HG02571 (cell line): ENCODE measurements at regions not wholly inside any gene's neighbourhood (a gene's known extent, or its start where the extent isn't known, plus 50 kb on each side); places are given as distances from the start of the nearest gene placed in this dataset.

Experiments used
- ATAC-seq: cut with Tn5 transposase; IDR thresholded peaks from one replicate; pipeline ENCODE4 v1.9.1; 2021; ENCODE audit warnings: mild to moderate bottlenecking, moderate library complexity; ENCODE audit not compliant: unreplicated experiment

DNA sequence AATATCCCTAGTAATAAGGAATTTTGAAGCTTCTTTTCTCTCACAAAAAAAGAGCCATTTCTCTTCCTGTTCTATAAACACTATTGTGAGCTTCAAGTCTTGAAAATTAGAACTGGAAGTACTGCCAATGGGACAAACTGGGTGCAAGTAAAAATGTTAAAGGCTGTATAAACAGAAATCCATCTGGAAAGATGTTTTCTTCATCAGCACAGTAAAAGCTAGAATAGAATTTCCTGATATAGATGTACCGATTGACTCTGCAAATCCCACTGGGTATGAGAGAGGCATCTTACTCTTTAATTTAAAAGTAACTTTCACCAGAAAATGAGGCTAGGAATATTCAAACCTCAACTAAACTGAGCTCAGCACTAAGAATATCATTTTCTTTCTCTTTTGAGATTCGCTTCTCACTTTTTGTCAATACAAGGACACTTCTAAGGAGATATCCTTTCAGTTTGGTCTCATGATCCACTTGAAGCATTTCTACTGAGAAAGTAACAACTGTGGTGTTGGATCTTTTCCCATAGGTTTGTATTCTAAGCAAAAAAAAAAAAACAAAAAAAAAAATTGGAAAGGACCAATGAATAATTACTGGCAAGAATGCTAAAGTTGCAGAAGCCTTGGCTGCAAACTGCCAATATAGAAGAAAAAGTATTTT, 169.0 kb upstream of the PRDM1 start:
- ATAC-seq, result no peak

DNA sequence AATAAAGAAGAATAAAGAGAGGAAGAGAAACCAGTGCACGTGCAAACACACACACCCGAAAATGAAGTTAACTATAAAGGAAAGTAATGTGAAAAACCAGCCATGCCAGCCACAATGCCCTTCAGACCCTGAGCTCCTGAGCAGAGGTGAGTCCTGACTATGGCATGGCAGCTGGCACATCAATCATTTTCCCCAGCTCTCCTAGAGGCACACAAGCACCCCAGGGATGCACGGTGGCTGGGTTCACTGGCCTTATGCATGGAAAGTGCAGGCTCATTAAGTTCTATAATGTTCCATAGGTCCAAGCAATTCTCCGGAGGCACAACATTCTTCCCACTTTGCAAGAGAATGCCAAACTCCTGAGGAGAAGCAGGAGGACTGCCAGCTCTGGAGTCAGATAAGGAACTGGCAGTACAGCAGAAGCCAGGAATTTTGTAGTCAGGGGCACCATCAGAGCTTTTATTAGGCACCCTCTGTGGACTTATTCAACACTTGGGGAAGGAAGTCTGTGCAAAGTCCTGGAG, 175.0 kb upstream of the PRDM1 start:
- ATAC-seq, result no peak

DNA sequence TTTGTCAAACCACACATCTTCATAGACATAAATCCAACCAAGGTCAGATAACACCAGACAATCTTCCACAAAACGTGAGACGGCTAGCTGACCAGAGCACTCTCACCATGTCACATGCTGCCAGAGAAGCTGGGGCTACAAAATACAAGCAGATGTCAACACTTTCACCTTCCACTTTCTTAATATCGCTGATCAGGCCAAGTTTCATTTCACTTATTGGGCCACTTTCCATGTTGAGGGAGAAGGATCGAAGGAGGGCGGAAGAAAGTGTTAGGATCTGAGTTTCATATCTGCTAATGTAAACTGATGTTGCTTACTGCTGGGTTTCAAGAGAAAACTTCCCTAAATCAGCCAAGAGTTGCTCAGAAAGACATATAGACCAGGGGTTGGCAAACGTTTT, 177.0 kb upstream of the PRDM1 start:
- ATAC-seq, result no peak

- no peak for ATAC-seq
Observed at GRCh38 chr6:105907991-105908390, 178.1 kb upstream of the PRDM1 start.

DNA sequence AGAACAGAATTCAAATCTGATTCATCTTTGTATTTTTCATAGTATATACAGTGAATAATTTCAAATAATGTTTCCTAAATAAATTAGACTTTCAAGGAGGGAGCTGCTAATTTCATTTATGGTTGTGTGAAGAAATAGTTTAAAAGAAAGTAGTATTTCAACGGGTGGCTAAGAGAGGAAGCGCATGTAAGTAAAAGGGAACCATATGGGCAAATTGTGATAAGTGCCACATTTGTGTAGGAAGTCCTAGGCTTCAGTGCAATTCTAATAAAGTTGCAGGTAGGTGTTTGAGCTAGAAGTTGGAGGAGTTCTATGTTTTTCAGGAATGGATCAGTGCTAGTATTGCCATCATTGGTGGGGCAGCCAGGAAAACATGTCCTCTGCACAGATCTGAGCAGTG, 178.8 kb upstream of the PRDM1 start:
- ATAC-seq, result no peak

DNA sequence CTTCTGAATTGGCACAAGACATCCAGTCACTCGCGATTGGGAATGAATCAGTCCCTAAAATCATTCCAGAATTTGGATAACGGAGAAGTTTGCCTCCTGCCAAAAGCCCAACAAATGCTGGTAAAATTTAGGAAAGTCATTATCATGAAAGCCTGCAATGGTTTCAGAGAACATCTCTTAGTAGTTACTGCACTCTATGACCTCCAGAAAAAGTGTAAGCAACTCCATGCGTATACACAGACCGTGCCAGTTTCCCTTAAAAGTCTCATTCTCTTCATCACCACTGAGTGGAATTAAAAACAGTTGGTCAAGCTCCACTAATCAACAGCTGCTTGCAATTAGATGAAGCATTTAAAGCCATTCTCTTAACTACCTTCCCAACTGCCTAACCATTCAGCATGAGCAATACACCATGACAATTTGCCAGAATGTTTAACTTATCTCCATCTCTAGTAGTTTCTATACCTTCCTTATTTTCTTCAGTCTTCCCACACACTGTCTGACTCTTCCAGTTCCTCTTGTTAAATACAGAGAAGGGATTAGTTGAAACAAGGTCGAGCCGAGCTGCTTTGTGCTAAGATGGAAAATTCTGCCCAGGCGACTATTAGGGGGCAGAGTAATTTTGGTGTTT, 183.6 kb upstream of the PRDM1 start:
- ATAC-seq, result no peak

DNA sequence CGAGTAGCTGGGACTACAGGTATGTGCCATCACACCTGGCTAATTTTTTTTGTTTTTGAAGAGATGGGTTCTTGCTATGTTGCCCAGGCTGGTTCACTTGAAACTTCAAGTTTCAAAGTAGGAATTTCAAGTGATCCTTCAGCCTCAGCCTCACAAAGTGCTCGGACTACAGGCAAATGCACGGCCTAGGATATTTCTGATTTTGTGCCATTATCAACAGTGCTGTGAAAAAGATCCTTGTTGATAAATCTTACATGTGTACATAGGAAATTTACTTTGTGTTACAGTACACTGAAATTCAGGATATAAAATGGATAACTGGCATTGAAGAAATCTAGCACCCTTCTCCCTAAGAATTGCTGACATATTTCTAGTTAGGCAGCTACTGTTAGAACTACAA, 184.6 kb upstream of the PRDM1 start:
- no peak for ATAC-seq

GRCh38 chr6:105900125-105900937, 185.8 kb upstream of the PRDM1 start:
- ATAC-seq, result no peak

DNA sequence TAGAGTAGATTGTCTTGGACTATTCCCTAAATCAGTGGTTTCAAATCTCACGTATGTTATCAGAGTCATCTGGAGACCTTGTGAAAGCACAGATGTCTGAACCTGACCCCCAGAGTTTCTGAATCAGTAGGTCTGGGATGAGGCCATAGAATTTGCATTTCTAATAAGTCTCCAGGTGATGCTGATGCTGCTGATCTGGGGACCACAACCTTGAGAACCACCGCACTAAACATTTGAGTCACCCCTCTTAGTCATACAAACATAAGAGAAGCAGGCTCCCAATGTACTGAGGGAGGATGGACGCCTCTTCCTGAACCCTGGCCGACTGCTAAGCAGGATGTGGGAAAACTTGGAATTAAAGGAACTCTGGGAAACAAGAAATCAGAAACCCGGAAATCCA, 187.8 kb upstream of the PRDM1 start:
- ATAC-seq, result peak; percentile 65

- no peak for ATAC-seq
Observed at GRCh38 chr6:105897131-105897530, 189.0 kb upstream of the PRDM1 start.

GRCh38 chr6:105896821-105897095, 189.4 kb upstream of the PRDM1 start:
- no peak for ATAC-seq

DNA sequence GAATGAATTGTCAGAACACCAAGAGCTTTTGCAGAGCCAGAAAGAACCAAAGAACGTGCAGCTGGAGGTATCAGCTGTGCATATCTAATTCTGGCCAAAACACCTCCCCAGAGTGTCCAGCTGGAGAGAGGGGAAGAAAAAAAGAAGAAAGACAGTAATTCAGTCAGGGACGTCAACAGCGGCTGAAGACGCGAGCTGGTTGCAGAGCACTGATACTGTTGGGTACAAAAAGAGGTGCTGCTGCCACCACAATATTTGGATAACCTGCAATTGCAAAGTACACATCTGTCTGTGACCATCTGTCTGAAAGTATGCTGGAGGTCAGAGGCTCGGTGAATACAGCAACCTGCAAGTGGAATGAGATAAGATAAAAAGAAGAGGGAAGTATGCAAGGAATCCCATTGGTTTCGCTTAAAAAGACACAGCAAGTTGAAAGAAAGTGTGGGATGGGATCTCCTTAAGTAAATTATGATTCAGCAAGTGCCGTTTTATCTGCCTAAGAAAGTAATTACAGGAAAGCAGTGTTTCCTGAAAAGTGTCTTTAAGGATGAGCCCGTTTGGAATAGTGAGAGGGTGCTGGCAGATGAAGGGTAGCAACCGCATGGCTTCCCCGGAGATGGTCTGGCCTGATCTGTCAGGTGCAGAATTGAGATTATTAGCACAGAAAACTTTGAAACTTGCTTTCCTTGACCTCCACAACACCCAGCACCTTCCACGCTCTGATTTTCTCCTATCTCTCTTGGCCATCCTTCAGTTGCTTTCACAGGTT, 189.9 kb upstream of the PRDM1 start:
- ATAC-seq, result no peak

DNA sequence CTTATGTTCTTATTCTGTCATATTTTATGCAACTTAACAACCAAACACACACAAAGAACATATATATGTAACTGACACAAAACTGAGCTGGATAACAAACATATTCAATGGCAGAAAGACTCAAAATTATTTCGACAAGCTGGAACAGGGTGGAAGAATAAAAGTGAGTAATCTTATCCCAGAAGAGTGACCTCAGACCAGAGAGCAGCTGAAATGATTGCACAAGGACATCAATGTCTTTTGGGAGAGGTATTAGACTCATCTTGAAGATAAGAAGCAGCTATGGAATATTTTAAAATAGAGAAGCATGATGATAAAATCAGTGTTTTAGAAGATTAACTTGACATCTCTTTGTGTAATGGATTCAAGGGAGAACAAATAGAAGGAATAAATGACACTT, 191.6 kb upstream of the PRDM1 start:
- no peak for ATAC-seq

DNA sequence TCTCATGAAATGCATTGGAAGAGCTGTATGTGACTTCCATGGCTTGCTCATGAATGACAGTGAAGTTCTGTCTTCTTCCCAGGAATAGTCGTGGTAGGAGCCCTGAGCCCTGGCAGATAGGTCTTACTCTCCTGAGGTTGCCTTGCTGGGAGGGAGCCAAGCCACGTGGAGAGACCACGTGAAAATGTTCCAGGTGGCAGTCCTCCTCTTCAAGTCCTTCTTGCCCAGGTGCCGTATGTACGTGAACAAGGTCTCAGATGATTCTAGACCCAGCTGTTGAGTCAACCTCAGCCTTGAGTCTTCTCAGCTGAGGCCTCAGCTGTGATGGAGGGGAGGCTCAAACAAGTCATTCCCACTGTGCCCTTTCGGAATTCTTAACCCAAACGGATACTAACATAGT, 192.4 kb upstream of the PRDM1 start:
- ATAC-seq, result no peak

DNA sequence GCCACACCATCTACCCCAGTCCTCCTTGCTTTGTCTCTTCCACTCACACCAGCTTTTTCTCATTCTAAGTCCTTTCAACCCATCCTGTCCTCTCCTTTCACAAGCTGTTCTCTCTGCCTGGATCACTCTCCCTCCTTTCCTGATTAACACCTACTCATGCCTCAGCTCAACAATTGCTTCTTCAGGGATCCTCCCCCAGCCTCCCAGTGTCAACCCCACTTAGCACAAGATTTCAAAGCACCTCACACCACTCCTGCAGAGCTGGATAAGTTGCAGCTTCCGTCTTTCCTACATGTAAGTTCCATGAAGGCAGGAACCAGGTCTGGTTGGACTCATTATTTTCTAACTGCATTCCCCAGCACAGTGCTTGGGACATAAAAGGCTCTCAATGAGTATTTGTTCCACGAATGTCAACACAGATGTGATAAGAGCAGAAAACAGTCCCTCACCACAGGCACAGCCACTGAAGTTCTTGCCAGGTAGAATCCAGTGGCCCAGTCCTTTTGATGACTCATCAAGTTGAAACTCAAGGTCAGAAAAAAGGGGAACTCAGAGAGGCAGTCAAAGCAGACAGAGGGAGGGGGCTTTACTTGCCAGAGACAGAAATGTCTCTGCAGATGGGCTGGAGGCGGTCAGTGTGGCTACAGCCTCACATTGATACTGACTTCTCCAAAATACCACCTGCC, 193.4 kb upstream of the PRDM1 start:
- ATAC-seq, result peak; percentile 74

DNA sequence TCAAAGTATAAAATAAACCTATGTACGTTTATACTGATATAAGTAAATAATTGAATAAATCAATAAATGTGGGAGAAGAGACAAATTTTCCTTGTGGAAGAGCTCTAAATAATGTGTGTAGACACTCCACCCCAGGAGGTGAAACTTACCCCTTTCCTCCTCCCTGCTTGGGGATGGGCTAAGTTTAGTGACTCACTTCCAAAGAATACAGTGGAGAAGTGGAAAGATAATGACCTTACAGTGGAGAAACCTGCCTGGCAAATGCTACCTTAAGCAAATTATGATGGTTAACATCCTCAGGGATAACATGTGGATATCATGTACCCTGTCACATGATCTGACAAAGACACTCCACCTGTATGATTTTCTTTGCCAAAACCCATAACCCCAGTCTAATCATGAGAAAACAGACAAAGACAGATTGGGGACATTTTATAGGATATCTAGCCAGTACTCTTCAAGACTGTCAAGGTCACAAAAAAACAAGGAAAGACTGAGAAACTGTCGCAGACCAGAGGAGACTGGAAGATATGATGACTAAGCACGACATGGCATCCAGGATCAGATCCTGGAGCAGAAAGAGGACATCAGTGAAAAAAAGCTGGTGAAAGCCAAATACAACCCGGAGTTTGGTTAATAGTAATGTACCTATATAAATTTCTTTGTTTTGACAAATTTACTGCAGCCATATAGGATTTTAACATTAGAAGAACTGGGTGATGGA, 195.5 kb upstream of the PRDM1 start:
- ATAC-seq, result no peak

- no peak for ATAC-seq
Observed at GRCh38 chr6:105889902-105890301, 196.2 kb upstream of the PRDM1 start.

- no peak for ATAC-seq
Observed at GRCh38 chr6:105886814-105887544, 199.2 kb upstream of the PRDM1 start.

GRCh38 chr6:105886066-105886813, 199.9 kb upstream of the PRDM1 start:
- ATAC-seq, result no peak
